ENCODE measurements at regions not wholly inside any gene's neighbourhood (a gene's known extent, or its start where the extent isn't known, plus 50 kb on each side); places are given as distances from the start of the nearest gene placed in this dataset.
A peak's percentile ranks its signal among the peaks of the same experiment; 100 is the strongest.

GRCh38 chr9:99368341-99369326 lies 146.6 kb downstream of the SEC61B start:
- Histone ChIP-seq H3K79me1 (ENCODE audit: low read depth, low read length) (no peaks in the 10 kb centered on the region), H3K27ac (replicated peaks; ENCODE audit: low read length) (no peak overlapping the region), H3K4ac (ENCODE audit: low read length) (no peak overlapping the region), H2BK12ac (ENCODE audit: low read length) (no peak overlapping the region), H3K14ac (ENCODE audit: low read length) (no peak overlapping the region), H3K27me3 (ENCODE audit: control insufficient read depth in 3 of 3, insufficient read depth in 3 of 3, low read depth in 1 of 3, low read length in 3 of 3) (peaks cover 0 to 47% (median 0%) of the 10 kb centered on the region in 3 experiments), H2AFZ (ENCODE audit: low read length) (peak overlapping the region; percentile 84), H3K23ac (ENCODE audit: low read depth, low read length, poor library complexity) (no peak overlapping the region), H3K4me2 (ENCODE audit: insufficient read depth, low read length, poor library complexity, severe bottlenecking) (no peak overlapping the region), H3K36me3 (replicated peaks in 1 of 2; ENCODE audit: control insufficient read depth in 2 of 2, insufficient read depth in 2 of 2, low read length in 2 of 2) (no peaks in the 10 kb centered on the region), H2BK120ac (ENCODE audit: low read depth, low read length) (no peak overlapping the region), H3K9me3 (replicated peaks in 1 of 2; ENCODE audit: control insufficient read depth in 2 of 2, insufficient read depth in 1 of 2, low read depth in 1 of 2, low read length in 2 of 2) (no peaks in the 10 kb centered on the region), H4K91ac (ENCODE audit: low read depth, low read length, poor library complexity) (no peak overlapping the region), H2AK5ac (ENCODE audit: low read depth, low read length) (no peak overlapping the region), H3K4me1 (ENCODE audit: control insufficient read depth in 2 of 2, insufficient read depth in 1 of 2, low read depth in 1 of 2, low read length in 2 of 2) (peaks cover 6 to 11% of the 10 kb centered on the region in 2 donors), H3K9ac (ENCODE audit: low read depth, low read length, poor library complexity) (no peak overlapping the region), H2BK5ac (ENCODE audit: low read length) (no peak overlapping the region), H3K18ac (ENCODE audit: low read length) (peak overlapping the region; percentile 51), H2BK15ac (ENCODE audit: low read length) (no peak overlapping the region), H3K4me3 (ENCODE audit: low read length in 2 of 2) (peak overlapping the region in 1 of 2 donors; percentile 35), H4K8ac (ENCODE audit: low read depth, low read length) (no peak overlapping the region)
- DNase-seq (ENCODE audit: low spot score), result peak; percentile 12
- 100% methylated on average over 1 of the region's 31 CpGs; no CpG with 5 or more reads in 1 of the 2 donors for WGBS, 2 donors (ENCODE audit: extremely low coverage in 2 of 2, insufficient read length in 2 of 2, insufficient replicate concordance in 1 of 2)

GRCh38 chr9:99369327-99369722 lies 147.2 kb downstream of the SEC61B start:
- Histone ChIP-seq H3K36me3 (replicated peaks in 1 of 2; ENCODE audit: control insufficient read depth in 2 of 2, insufficient read depth in 2 of 2, low read length in 2 of 2) (no peaks in the 10 kb centered on the region), H3K4ac (ENCODE audit: low read length) (no peak overlapping the region), H3K4me2 (ENCODE audit: insufficient read depth, low read length, poor library complexity, severe bottlenecking) (no peak overlapping the region), H4K8ac (ENCODE audit: low read depth, low read length) (no peak overlapping the region), H3K14ac (ENCODE audit: low read length) (no peak overlapping the region), H2BK120ac (ENCODE audit: low read depth, low read length) (no peak overlapping the region), H3K9me3 (replicated peaks in 1 of 2; ENCODE audit: control insufficient read depth in 2 of 2, insufficient read depth in 1 of 2, low read depth in 1 of 2, low read length in 2 of 2) (no peaks in the 10 kb centered on the region), H2AFZ (ENCODE audit: low read length) (no peak overlapping the region), H2BK12ac (ENCODE audit: low read length) (no peak overlapping the region), H2BK5ac (ENCODE audit: low read length) (no peak overlapping the region), H3K4me1 (ENCODE audit: control insufficient read depth in 2 of 2, insufficient read depth in 1 of 2, low read depth in 1 of 2, low read length in 2 of 2) (peaks cover 6 to 15% of the 10 kb centered on the region in 2 donors), H3K9ac (ENCODE audit: low read depth, low read length, poor library complexity) (no peak overlapping the region), H2AK5ac (ENCODE audit: low read depth, low read length) (no peak overlapping the region), H2BK15ac (ENCODE audit: low read length) (peak overlapping the region; percentile 40), H3K79me1 (ENCODE audit: low read depth, low read length) (no peaks in the 10 kb centered on the region), H4K91ac (ENCODE audit: low read depth, low read length, poor library complexity) (no peak overlapping the region), H3K4me3 (ENCODE audit: low read length in 2 of 2) (no peak overlapping the region), H3K27ac (replicated peaks; ENCODE audit: low read length) (no peak overlapping the region), H3K23ac (ENCODE audit: low read depth, low read length, poor library complexity) (no peak overlapping the region), H3K27me3 (ENCODE audit: control insufficient read depth in 3 of 3, insufficient read depth in 3 of 3, low read depth in 1 of 3, low read length in 3 of 3) (peaks cover 0 to 47% (median 0%) of the 10 kb centered on the region in 3 experiments), H3K18ac (ENCODE audit: low read length) (peak overlapping the region; percentile 76)
- no peak for DNase-seq (ENCODE audit: low spot score)
- WGBS, 2 donors (ENCODE audit: extremely low coverage in 2 of 2, insufficient read length in 2 of 2, insufficient replicate concordance in 1 of 2), result no CpG with 5 or more reads among the region's 9 CpGs

GRCh38 chr9:99370376-99370775 lies 148.3 kb downstream of the SEC61B start:
- H3K14ac ChIP-seq (ENCODE audit: low read length), result no peak overlapping the region
- no peak overlapping the region for H2BK5ac ChIP-seq (ENCODE audit: low read length)
- no peak overlapping the region for H3K23ac ChIP-seq (ENCODE audit: low read depth, low read length, poor library complexity)
- peaks cover 6 to 15% of the 10 kb centered on the region in 2 donors for H3K4me1 ChIP-seq (ENCODE audit: control insufficient read depth in 2 of 2, insufficient read depth in 1 of 2, low read depth in 1 of 2, low read length in 2 of 2)
- no peak overlapping the region for H4K8ac ChIP-seq (ENCODE audit: low read depth, low read length)
- H2BK15ac ChIP-seq (ENCODE audit: low read length), result no peak overlapping the region
- no peak overlapping the region for H4K91ac ChIP-seq (ENCODE audit: low read depth, low read length, poor library complexity)
- H2BK120ac ChIP-seq (ENCODE audit: low read depth, low read length), result no peak overlapping the region
- H3K4me3 ChIP-seq (ENCODE audit: low read length in 2 of 2), result no peak overlapping the region
- WGBS, 2 donors (ENCODE audit: extremely low coverage in 2 of 2, insufficient read length in 2 of 2, insufficient replicate concordance in 1 of 2), result no CpG with 5 or more reads among the region's 3 CpGs
- peaks cover 0 to 47% (median 0%) of the 10 kb centered on the region in 3 experiments for H3K27me3 ChIP-seq (ENCODE audit: control insufficient read depth in 3 of 3, insufficient read depth in 3 of 3, low read depth in 1 of 3, low read length in 3 of 3)
- no peak overlapping the region for H3K4me2 ChIP-seq (ENCODE audit: insufficient read depth, low read length, poor library complexity, severe bottlenecking)
- no peak overlapping the region for H2AK5ac ChIP-seq (ENCODE audit: low read depth, low read length)
- H2AFZ ChIP-seq (ENCODE audit: low read length), result no peak overlapping the region
- H3K79me1 ChIP-seq (ENCODE audit: low read depth, low read length), result no peaks in the 10 kb centered on the region
- H3K36me3 ChIP-seq (replicated peaks in 1 of 2; ENCODE audit: control insufficient read depth in 2 of 2, insufficient read depth in 2 of 2, low read length in 2 of 2), result no peaks in the 10 kb centered on the region
- no peak overlapping the region for H3K27ac ChIP-seq (replicated peaks; ENCODE audit: low read length)
- H3K9ac ChIP-seq (ENCODE audit: low read depth, low read length, poor library complexity), result no peak overlapping the region
- H3K9me3 ChIP-seq (replicated peaks in 1 of 2; ENCODE audit: control insufficient read depth in 2 of 2, insufficient read depth in 1 of 2, low read depth in 1 of 2, low read length in 2 of 2), result no peaks in the 10 kb centered on the region
- no peak overlapping the region for H3K4ac ChIP-seq (ENCODE audit: low read length)
- DNase-seq (ENCODE audit: low spot score), result no peak
- H2BK12ac ChIP-seq (ENCODE audit: low read length), result no peak overlapping the region
- no peak overlapping the region for H3K18ac ChIP-seq (ENCODE audit: low read length)

GRCh38 chr9:99371376-99371775 lies 149.3 kb downstream of the SEC61B start:
- H3K4ac ChIP-seq (ENCODE audit: low read length), result no peak overlapping the region
- no peak overlapping the region for H4K91ac ChIP-seq (ENCODE audit: low read depth, low read length, poor library complexity)
- no peak overlapping the region for H3K27ac ChIP-seq (replicated peaks; ENCODE audit: low read length)
- H3K27me3 ChIP-seq (ENCODE audit: control insufficient read depth in 3 of 3, insufficient read depth in 3 of 3, low read depth in 1 of 3, low read length in 3 of 3), result peaks cover 0 to 41% (median 0%) of the 10 kb centered on the region in 3 experiments
- H3K9me3 ChIP-seq (replicated peaks in 1 of 2; ENCODE audit: control insufficient read depth in 2 of 2, insufficient read depth in 1 of 2, low read depth in 1 of 2, low read length in 2 of 2), result no peaks in the 10 kb centered on the region
- no CpG with 5 or more reads among the region's 2 CpGs for WGBS, 2 donors (ENCODE audit: extremely low coverage in 2 of 2, insufficient read length in 2 of 2, insufficient replicate concordance in 1 of 2)
- no peak overlapping the region for H3K4me2 ChIP-seq (ENCODE audit: insufficient read depth, low read length, poor library complexity, severe bottlenecking)
- no peak overlapping the region for H2BK120ac ChIP-seq (ENCODE audit: low read depth, low read length)
- no peak for DNase-seq (ENCODE audit: low spot score)
- no peak overlapping the region for H3K9ac ChIP-seq (ENCODE audit: low read depth, low read length, poor library complexity)
- H3K4me1 ChIP-seq (ENCODE audit: control insufficient read depth in 2 of 2, insufficient read depth in 1 of 2, low read depth in 1 of 2, low read length in 2 of 2), result peaks cover 6 to 17% of the 10 kb centered on the region in 2 donors
- H2BK12ac ChIP-seq (ENCODE audit: low read length), result no peak overlapping the region
- no peak overlapping the region for H3K4me3 ChIP-seq (ENCODE audit: low read length in 2 of 2)
- no peak overlapping the region for H2AK5ac ChIP-seq (ENCODE audit: low read depth, low read length)
- H2BK5ac ChIP-seq (ENCODE audit: low read length), result no peak overlapping the region
- no peak overlapping the region for H2BK15ac ChIP-seq (ENCODE audit: low read length)
- no peak overlapping the region for H3K18ac ChIP-seq (ENCODE audit: low read length)
- no peak overlapping the region for H4K8ac ChIP-seq (ENCODE audit: low read depth, low read length)
- no peak overlapping the region for H3K23ac ChIP-seq (ENCODE audit: low read depth, low read length, poor library complexity)
- H3K79me1 ChIP-seq (ENCODE audit: low read depth, low read length), result no peaks in the 10 kb centered on the region
- H3K36me3 ChIP-seq (replicated peaks in 1 of 2; ENCODE audit: control insufficient read depth in 2 of 2, insufficient read depth in 2 of 2, low read length in 2 of 2), result no peaks in the 10 kb centered on the region
- no peak overlapping the region for H2AFZ ChIP-seq (ENCODE audit: low read length)
- no peak overlapping the region for H3K14ac ChIP-seq (ENCODE audit: low read length)

Data from neuronal stem cell (in vitro differentiated cells).